ENCODE measurements at regions not wholly inside any gene's neighbourhood (a gene's known extent, or its start where the extent isn't known, plus 50 kb on each side); places are given as distances from the start of the nearest gene placed in this dataset.

GRCh38 chr4:116361790-116362189 is 723.6 kb downstream of the TRAM1L1 start:
- H3K9me3 ChIP-seq, result no peaks in the 10 kb centered on the region
- ATAC-seq (no peak), DNase-seq (no peak)
- H3K4me3 ChIP-seq, result no peak overlapping the region
- H3K36me3 ChIP-seq (ENCODE audit: low read depth), result no peaks in the 10 kb centered on the region
- intact Hi-C loops (cut with DNase I, micrococcal nuclease), result no loop called here
- no peaks in the 10 kb centered on the region for H3K4me1 ChIP-seq (ENCODE audit: low read depth)
- TF ChIP-seq CTCF (IDR thresholded peaks at IDR 0.05), result no peak

GRCh38 chr4:116358633-116359222 is 726.6 kb downstream of the TRAM1L1 start:
- Histone ChIP-seq H3K4me3 (no peak overlapping the region), H3K36me3 (ENCODE audit: low read depth) (no peaks in the 10 kb centered on the region), H3K9me3 (no peaks in the 10 kb centered on the region), H3K4me1 (ENCODE audit: low read depth) (no peaks in the 10 kb centered on the region)
- intact Hi-C loops (cut with DNase I, micrococcal nuclease), result no loop called here
- ATAC-seq (peak; percentile 93), DNase-seq (peak in 1 of 3 donors; percentile 88)
- no peak for TF ChIP-seq CTCF (IDR thresholded peaks at IDR 0.05)

- Histone ChIP-seq H3K9me3 (no peaks in the 10 kb centered on the region), H3K36me3 (ENCODE audit: low read depth) (no peaks in the 10 kb centered on the region), H3K4me3 (no peak overlapping the region), H3K4me1 (ENCODE audit: low read depth) (no peaks in the 10 kb centered on the region)
- intact Hi-C loops (cut with DNase I, micrococcal nuclease), result no loop called here
- no peak for TF ChIP-seq CTCF (IDR thresholded peaks at IDR 0.05)
- peak; percentile 40 for ATAC-seq
- DNase-seq, result peak in 1 of 3 donors; percentile 31
Observed at GRCh38 chr4:116357758-116358157, 727.6 kb downstream of the TRAM1L1 start.

DNA sequence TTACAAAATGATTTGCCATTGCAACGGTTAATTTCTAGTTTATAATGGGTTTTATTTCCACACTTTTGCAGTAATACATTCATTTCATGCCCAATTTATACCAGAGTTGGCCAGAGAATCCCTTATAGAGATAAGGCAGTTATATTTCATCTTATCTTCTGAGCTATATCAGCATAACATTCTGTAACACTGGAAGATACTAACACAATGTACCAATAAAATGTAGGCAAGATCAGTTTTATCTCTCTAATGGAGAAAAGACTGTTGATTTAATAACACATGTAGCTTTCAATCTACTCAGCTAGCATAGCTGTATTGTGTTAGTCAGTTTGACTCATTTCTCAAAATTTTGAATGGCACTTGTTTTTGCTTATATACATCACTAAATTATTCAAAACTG is 738.6 kb downstream of the TRAM1L1 start:
- no peaks in the 10 kb centered on the region for H3K36me3 ChIP-seq (ENCODE audit: low read depth)
- ATAC-seq (no peak), DNase-seq (no peak)
- no peak overlapping the region for H3K4me3 ChIP-seq
- no peak for TF ChIP-seq CTCF (IDR thresholded peaks at IDR 0.05)
- no peaks in the 10 kb centered on the region for H3K9me3 ChIP-seq
- H3K4me1 ChIP-seq (ENCODE audit: low read depth), result no peaks in the 10 kb centered on the region
- intact Hi-C loops (cut with DNase I, micrococcal nuclease), result no loop called here

DNA sequence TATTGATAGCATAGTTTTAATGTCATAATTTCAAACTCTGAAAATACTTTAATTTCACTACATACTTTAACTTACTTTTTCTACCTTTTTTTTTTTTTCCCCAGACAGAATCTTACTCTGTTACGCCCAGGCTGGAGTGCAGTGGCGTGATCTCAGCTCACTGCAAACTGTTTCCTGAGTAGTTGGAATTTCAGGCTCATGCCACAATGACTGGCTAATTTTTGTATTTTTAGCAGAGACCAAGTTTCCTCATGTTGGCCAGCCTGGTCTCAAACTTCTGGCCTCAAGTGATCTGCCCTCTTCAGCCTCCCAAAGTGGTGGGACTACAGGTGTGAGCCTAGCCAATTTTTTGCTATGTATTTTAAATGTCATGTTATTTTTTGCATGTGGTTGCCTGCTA is 741.6 kb downstream of the TRAM1L1 start:
- Histone ChIP-seq H3K36me3 (ENCODE audit: low read depth) (no peaks in the 10 kb centered on the region), H3K4me3 (no peak overlapping the region), H3K9me3 (no peaks in the 10 kb centered on the region), H3K4me1 (ENCODE audit: low read depth) (no peaks in the 10 kb centered on the region)
- DNase-seq (no peak), ATAC-seq (no peak)
- no peak for TF ChIP-seq CTCF (IDR thresholded peaks at IDR 0.05)
- intact Hi-C loops (cut with DNase I, micrococcal nuclease), result no loop called here

GRCh38 chr4:116342143-116342542 is 743.2 kb downstream of the TRAM1L1 start:
- H3K4me1 ChIP-seq (ENCODE audit: low read depth), result no peaks in the 10 kb centered on the region
- no peak for TF ChIP-seq CTCF (IDR thresholded peaks at IDR 0.05)
- no peaks in the 10 kb centered on the region for H3K9me3 ChIP-seq
- ATAC-seq, result no peak
- no peak overlapping the region for H3K4me3 ChIP-seq
- DNase-seq, result no peak
- intact Hi-C loops (cut with DNase I, micrococcal nuclease), result no loop called here
- no peaks in the 10 kb centered on the region for H3K36me3 ChIP-seq (ENCODE audit: low read depth)

Data from mucosa of descending colon (tissue), 3 donors.